AG10803 (cell line): ENCODE measurements at regions not wholly inside any gene's neighbourhood (a gene's known extent, or its start where the extent isn't known, plus 50 kb on each side); places are given as distances from the start of the nearest gene placed in this dataset.

Source experiments
- DNase-seq: peaks from one replicate; pipeline ENCODE4 v3.0.0; 2010; ENCODE audit warnings: low read depth
- H3K4me3 ChIP-seq: 2 replicates; pipeline ENCODE4 v1.5.1; 2011; ENCODE audit warnings: mild to moderate bottlenecking, low read length, control low read depth
- CTCF ChIP-seq: conservative IDR thresholded peaks from 2 replicates; pipeline ENCODE4 v1.5.1; 2011; ENCODE audit warnings: mild to moderate bottlenecking, low read length, control low read depth, inconsistent platforms

GRCh38 chr20:20837574-20838021 lies 125.2 kb upstream of the RALGAPA2 start:
- no peak overlapping the region for H3K4me3 ChIP-seq
- peak; percentile 50 for DNase-seq
- TF ChIP-seq CTCF: peak; percentile 75

GRCh38 chr20:20836836-20837235 lies 124.4 kb upstream of the RALGAPA2 start:
- H3K4me3 ChIP-seq: no peak overlapping the region
- no peak for TF ChIP-seq CTCF
- DNase-seq: no peak

- no peak for DNase-seq
- no peak for TF ChIP-seq CTCF
- no peak overlapping the region for H3K4me3 ChIP-seq
Measured at GRCh38 chr20:20835897-20836296, 123.5 kb upstream of the RALGAPA2 start.

GRCh38 chr20:20834008-20834407 lies 121.6 kb upstream of the RALGAPA2 start:
- no peak for DNase-seq
- TF ChIP-seq CTCF: no peak
- no peak overlapping the region for H3K4me3 ChIP-seq

GRCh38 chr20:20832715-20833114 lies 120.3 kb upstream of the RALGAPA2 start:
- H3K4me3 ChIP-seq: no peak overlapping the region
- TF ChIP-seq CTCF: no peak
- no peak for DNase-seq

- no peak for TF ChIP-seq CTCF
- H3K4me3 ChIP-seq: no peak overlapping the region
- DNase-seq: no peak
Measured at GRCh38 chr20:20831794-20832193, 119.3 kb upstream of the RALGAPA2 start.

GRCh38 chr20:20829681-20830080 lies 117.2 kb upstream of the RALGAPA2 start:
- no peak for DNase-seq
- no peak overlapping the region for H3K4me3 ChIP-seq
- no peak for TF ChIP-seq CTCF
